Central memory CD4-positive, alpha-beta T cell (primary cell): ENCODE measurements at regions not wholly inside any gene's neighbourhood (a gene's known extent, or its start where the extent isn't known, plus 50 kb on each side); places are given as distances from the start of the nearest gene placed in this dataset.

Source experiments
- DNase-seq: peaks from one replicate; pipeline ENCODE4 v3.0.0; 2022

GRCh38 chr3:83076041-83076440 lies 1314.6 kb upstream of the GBE1 start:
- no peak for DNase-seq

- no peak for DNase-seq
Observed at GRCh38 chr3:83074485-83074884, 1313.0 kb upstream of the GBE1 start.

GRCh38 chr3:83065851-83066460 lies 1304.5 kb upstream of the GBE1 start:
- DNase-seq, result no peak

- no peak for DNase-seq
Observed at GRCh38 chr3:83063446-83063845, 1302.0 kb upstream of the GBE1 start.

GRCh38 chr3:83048556-83048955 lies 1287.1 kb upstream of the GBE1 start:
- DNase-seq, result no peak

- no peak for DNase-seq
Observed at GRCh38 chr3:83039422-83039821, 1278.0 kb upstream of the GBE1 start.

GRCh38 chr3:83035704-83036010 lies 1274.2 kb upstream of the GBE1 start:
- DNase-seq, result no peak

- no peak for DNase-seq
Observed at GRCh38 chr3:83034806-83035703, 1273.6 kb upstream of the GBE1 start.

- no peak for DNase-seq
Observed at GRCh38 chr3:83033133-83033532, 1271.7 kb upstream of the GBE1 start.

- no peak for DNase-seq
Observed at GRCh38 chr3:83023086-83023485, 1261.6 kb upstream of the GBE1 start.

GRCh38 chr3:83011481-83011880 lies 1250.0 kb upstream of the GBE1 start:
- no peak for DNase-seq

GRCh38 chr3:83003917-83004316 lies 1242.5 kb upstream of the GBE1 start:
- DNase-seq, result no peak

- DNase-seq, result no peak
Observed at GRCh38 chr3:83002869-83003445, 1241.5 kb upstream of the GBE1 start.

- DNase-seq, result no peak
Observed at GRCh38 chr3:82999777-83000176, 1238.3 kb upstream of the GBE1 start.

- no peak for DNase-seq
Observed at GRCh38 chr3:82978368-82978767, 1216.9 kb upstream of the GBE1 start.

GRCh38 chr3:82977871-82978270 lies 1216.4 kb upstream of the GBE1 start:
- no peak for DNase-seq

- DNase-seq, result no peak
Observed at GRCh38 chr3:82973791-82974190, 1212.3 kb upstream of the GBE1 start.

- no peak for DNase-seq
Observed at GRCh38 chr3:82960379-82960778, 1198.9 kb upstream of the GBE1 start.

GRCh38 chr3:82957696-82958095 lies 1196.3 kb upstream of the GBE1 start:
- no peak for DNase-seq

GRCh38 chr3:82957079-82957478 lies 1195.6 kb upstream of the GBE1 start:
- no peak for DNase-seq

- no peak for DNase-seq
Observed at GRCh38 chr3:82954486-82954885, 1193.0 kb upstream of the GBE1 start.

GRCh38 chr3:82942041-82942440 lies 1180.6 kb upstream of the GBE1 start:
- DNase-seq, result no peak

- no peak for DNase-seq
Observed at GRCh38 chr3:82940124-82940523, 1178.7 kb upstream of the GBE1 start.

- DNase-seq, result no peak
Observed at GRCh38 chr3:82939491-82940097, 1178.1 kb upstream of the GBE1 start.
